RWPE2 (cell line): ENCODE measurements at regions not wholly inside any gene's neighbourhood (a gene's known extent, or its start where the extent isn't known, plus 50 kb on each side); places are given as distances from the start of the nearest gene placed in this dataset.

Experiments used
- ATAC-seq: fragments of 200-7000 bp; cut with Tn5 transposase; 3 replicates; pipeline ENCODE4 v1.9.1; 2021; ENCODE audit warnings: low read depth
- DNase-seq: peaks from one replicate; pipeline ENCODE4 v3.0.0-alpha.2; 2020; ENCODE audit warnings: low spot score
- H3K27ac ChIP-seq: fragments of 450-650 bp; 2 replicates; pipeline ENCODE4 v1.5.1; 2017; ENCODE audit warnings: mild to moderate bottlenecking; ENCODE audit not compliant: poor library complexity, severe bottlenecking
- H3K27me3 ChIP-seq: fragments of 250-450 bp; sonication (Bioruptor Pico); 2 replicates; pipeline ENCODE4 v1.5.1; 2021; ENCODE audit warnings: mild to moderate bottlenecking, moderate library complexity; ENCODE audit not compliant: insufficient read depth, poor library complexity, severe bottlenecking
- H3K36me3 ChIP-seq: fragments of 250-450 bp; sonication (Bioruptor Pico); 2 replicates; pipeline ENCODE4 v1.5.1; 2020; ENCODE audit warnings: low read depth, mild to moderate bottlenecking, moderate library complexity
- H3K4me1 ChIP-seq: fragments of 250-450 bp; sonication (Bioruptor Pico); 2 replicates; pipeline ENCODE4 v1.5.1; 2021; ENCODE audit warnings: mild to moderate bottlenecking, moderate library complexity; ENCODE audit not compliant: insufficient read depth, poor library complexity, severe bottlenecking
- H3K4me3 ChIP-seq: fragments of 250-450 bp; sonication (Bioruptor Pico); 2 replicates; pipeline ENCODE4 v1.5.1; 2021; ENCODE audit warnings: mild to moderate bottlenecking, moderate library complexity; ENCODE audit not compliant: severe bottlenecking
- H3K9me3 ChIP-seq: fragments of 250-450 bp; sonication (Bioruptor Pico); 2 replicates; pipeline ENCODE4 v1.5.1; 2021; ENCODE audit warnings: mild to moderate bottlenecking, moderate library complexity; ENCODE audit not compliant: severe bottlenecking
- CTCF ChIP-seq: fragments of 450-650 bp; IDR thresholded peaks from one replicate; pipeline ENCODE4 v1.5.1; 2017; ENCODE audit warnings: mild to moderate bottlenecking, moderate library complexity; ENCODE audit not compliant: poor library complexity, severe bottlenecking

- Histone ChIP-seq H3K27me3 (no peaks in the 10 kb centered on the region), H3K9me3 (no peaks in the 10 kb centered on the region), H3K4me1 (no peaks in the 10 kb centered on the region), H3K4me3 (no peak overlapping the region), H3K27ac (no peak overlapping the region), H3K36me3 (no peaks in the 10 kb centered on the region)
- DNase-seq (no peak), ATAC-seq (no peak)
- no peak for TF ChIP-seq CTCF
Observed at GRCh38 chr13:57832187-57832586, 200.6 kb downstream of the PCDH17 start.

GRCh38 chr13:57837801-57838200 lies 206.3 kb downstream of the PCDH17 start:
- ATAC-seq: no peak
- no peak for DNase-seq
- H3K4me3 ChIP-seq: no peak overlapping the region
- H3K36me3 ChIP-seq: no peaks in the 10 kb centered on the region
- no peak overlapping the region for H3K27ac ChIP-seq
- no peaks in the 10 kb centered on the region for H3K9me3 ChIP-seq
- no peaks in the 10 kb centered on the region for H3K27me3 ChIP-seq
- TF ChIP-seq CTCF: no peak
- H3K4me1 ChIP-seq: no peaks in the 10 kb centered on the region

GRCh38 chr13:57843521-57843920 lies 212.0 kb downstream of the PCDH17 start:
- no peaks in the 10 kb centered on the region for H3K4me1 ChIP-seq
- no peak overlapping the region for H3K4me3 ChIP-seq
- no peak for DNase-seq
- H3K27ac ChIP-seq: no peak overlapping the region
- TF ChIP-seq CTCF: no peak
- H3K9me3 ChIP-seq: no peaks in the 10 kb centered on the region
- ATAC-seq: no peak
- no peaks in the 10 kb centered on the region for H3K27me3 ChIP-seq
- H3K36me3 ChIP-seq: no peaks in the 10 kb centered on the region

- DNase-seq (no peak), ATAC-seq (no peak)
- TF ChIP-seq CTCF: no peak
- no peaks in the 10 kb centered on the region for H3K27me3 ChIP-seq
- H3K9me3 ChIP-seq: no peaks in the 10 kb centered on the region
- H3K36me3 ChIP-seq: no peaks in the 10 kb centered on the region
- no peak overlapping the region for H3K4me3 ChIP-seq
- H3K4me1 ChIP-seq: no peaks in the 10 kb centered on the region
- no peak overlapping the region for H3K27ac ChIP-seq
Observed at GRCh38 chr13:57846600-57847173, 215.1 kb downstream of the PCDH17 start.

GRCh38 chr13:57857945-57858344 lies 226.4 kb downstream of the PCDH17 start:
- DNase-seq (no peak), ATAC-seq (no peak)
- Histone ChIP-seq H3K9me3 (no peaks in the 10 kb centered on the region), H3K4me1 (no peaks in the 10 kb centered on the region), H3K4me3 (no peak overlapping the region), H3K36me3 (no peaks in the 10 kb centered on the region), H3K27me3 (peaks cover 3% of the 10 kb centered on the region), H3K27ac (no peak overlapping the region)
- no peak for TF ChIP-seq CTCF
